ENCODE measurements at regions not wholly inside any gene's neighbourhood (a gene's known extent, or its start where the extent isn't known, plus 50 kb on each side); places are given as distances from the start of the nearest gene placed in this dataset.

- TF ChIP-seq CTCF (IDR thresholded peaks at IDR 0.05; ENCODE audit: low read length) (no peak), EZH2 (IDR thresholded peaks at IDR 0.05; ENCODE audit: borderline replicate concordance, low read length) (no peak)
Measured at GRCh38 chr1:189434461-189434860, 1043.2 kb downstream of the BRINP3 start.
